ENCODE measurements at regions not wholly inside any gene's neighbourhood (a gene's known extent, or its start where the extent isn't known, plus 50 kb on each side); places are given as distances from the start of the nearest gene placed in this dataset.

DNA sequence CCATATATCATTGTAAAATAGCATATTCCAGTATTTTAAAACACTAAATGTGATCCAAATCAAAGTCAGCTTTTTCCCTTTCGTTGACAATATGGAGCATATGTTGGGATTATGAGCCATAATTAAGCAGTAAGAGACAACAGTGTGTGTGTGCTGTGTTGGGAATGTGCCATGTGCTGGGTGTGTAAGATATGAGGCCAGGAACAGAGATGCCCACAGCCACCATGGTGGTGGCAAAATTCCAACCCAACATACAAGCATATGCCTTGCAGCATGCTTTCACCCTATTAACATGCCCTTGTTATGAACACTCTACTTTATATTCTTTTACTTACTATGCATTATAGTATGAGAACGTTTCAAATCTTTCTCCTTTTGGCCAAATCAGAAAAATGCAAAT is 1560.4 kb upstream of the TENM3 start:
- TF ChIP-seq POLR2A (IDR thresholded peaks at IDR 0.05; ENCODE audit: low read depth), result no peak
- TF ChIP-seq, protein P1, sequence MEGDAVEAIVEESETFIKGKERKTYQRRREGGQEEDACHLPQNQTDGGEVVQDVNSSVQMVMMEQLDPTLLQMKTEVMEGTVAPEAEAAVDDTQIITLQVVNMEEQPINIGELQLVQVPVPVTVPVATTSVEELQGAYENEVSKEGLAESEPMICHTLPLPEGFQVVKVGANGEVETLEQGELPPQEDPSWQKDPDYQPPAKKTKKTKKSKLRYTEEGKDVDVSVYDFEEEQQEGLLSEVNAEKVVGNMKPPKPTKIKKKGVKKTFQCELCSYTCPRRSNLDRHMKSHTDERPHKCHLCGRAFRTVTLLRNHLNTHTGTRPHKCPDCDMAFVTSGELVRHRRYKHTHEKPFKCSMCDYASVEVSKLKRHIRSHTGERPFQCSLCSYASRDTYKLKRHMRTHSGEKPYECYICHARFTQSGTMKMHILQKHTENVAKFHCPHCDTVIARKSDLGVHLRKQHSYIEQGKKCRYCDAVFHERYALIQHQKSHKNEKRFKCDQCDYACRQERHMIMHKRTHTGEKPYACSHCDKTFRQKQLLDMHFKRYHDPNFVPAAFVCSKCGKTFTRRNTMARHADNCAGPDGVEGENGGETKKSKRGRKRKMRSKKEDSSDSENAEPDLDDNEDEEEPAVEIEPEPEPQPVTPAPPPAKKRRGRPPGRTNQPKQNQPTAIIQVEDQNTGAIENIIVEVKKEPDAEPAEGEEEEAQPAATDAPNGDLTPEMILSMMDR (IDR thresholded peaks at IDR 0.05), result no peak

Data from esophagus muscularis mucosa (tissue), 3 donors.